SU-DHL-6 (cell line): ENCODE measurements at regions not wholly inside any gene's neighbourhood (a gene's known extent, or its start where the extent isn't known, plus 50 kb on each side); places are given as distances from the start of the nearest gene placed in this dataset.

Source experiments
- H2AFZ ChIP-seq: fragments of 200-600 bp; sonication (generic); 2 replicates; pipeline ENCODE4 v1.6.1; 2014; ENCODE audit warnings: low read depth, mild to moderate bottlenecking, moderate library complexity, mixed read lengths, antibody characterized with exemption, low read length; ENCODE audit not compliant: severe bottlenecking
- H3F3A ChIP-seq: fragments of 200-600 bp; shearing (Covaris generic); 2 replicates; pipeline ENCODE4 v1.6.0; 2016; ENCODE audit warnings: antibody characterized with exemption, mild to moderate bottlenecking; ENCODE audit not compliant: insufficient read depth
- H3K27ac ChIP-seq: fragments of 200-600 bp; sonication (generic); 2 replicates; pipeline ENCODE4 v1.5.1; 2016; ENCODE audit warnings: low read depth, mild to moderate bottlenecking, low read length, moderate library complexity, mixed read lengths
- H3K27me3 ChIP-seq: fragments of 200-600 bp; sonication (generic), shearing (Covaris generic); 2 replicates; pipeline ENCODE4 v1.6.0; 2014; ENCODE audit warnings: mild to moderate bottlenecking, low read length
- H3K36me3 ChIP-seq: fragments of 200-600 bp; sonication (generic); 2 replicates; pipeline ENCODE4 v1.6.1; 2014; ENCODE audit warnings: mild to moderate bottlenecking, low read length, mixed read lengths
- H3K4me2 ChIP-seq: fragments of 300-600, 200-600 bp; shearing (Covaris generic), sonication (generic); 2 replicates; pipeline ENCODE4 v1.6.0; 2014; ENCODE audit warnings: low read length, low read depth, mild to moderate bottlenecking; ENCODE audit not compliant: poor library complexity, severe bottlenecking
- H3K4me3 ChIP-seq: fragments of 200-600 bp; sonication (generic); 2 replicates; pipeline ENCODE4 v1.5.1; 2014; ENCODE audit warnings: antibody characterized with exemption, low read length, mild to moderate bottlenecking, mixed read lengths; ENCODE audit not compliant: insufficient read depth, poor library complexity, severe bottlenecking
- H3K79me2 ChIP-seq: fragments of 200-600 bp; sonication (generic); 2 replicates; pipeline ENCODE4 v1.6.1; 2014; ENCODE audit warnings: mild to moderate bottlenecking, low read length, moderate library complexity; ENCODE audit not compliant: insufficient read depth
- H3K9ac ChIP-seq: fragments of 200-600 bp; sonication (generic); 2 replicates; pipeline ENCODE4 v1.7.0; 2014; ENCODE audit warnings: mild to moderate bottlenecking, low read length
- H3K9me2 ChIP-seq: fragments of 200-600 bp; sonication (generic); replicated peaks from 2 replicates; pipeline ENCODE4 v1.6.1; 2014; ENCODE audit warnings: low read length; ENCODE audit not compliant: insufficient read depth
- H3K9me3 ChIP-seq: fragments of 200-600 bp; sonication (generic); 2 replicates; pipeline ENCODE4 v1.6.1; 2014; ENCODE audit warnings: low read length, mixed read lengths; ENCODE audit not compliant: insufficient read depth
- H4K20me1 ChIP-seq: fragments of 200-600 bp; sonication (generic); 2 replicates; pipeline ENCODE4 v1.6.1; 2014; ENCODE audit warnings: low read depth, mild to moderate bottlenecking, antibody characterized with exemption, low read length, moderate library complexity, mixed read lengths
- EZH2phosphoT487 ChIP-seq: fragments of 200-600 bp; sonication (generic), shearing (Covaris generic); conservative IDR thresholded peaks from 2 replicates; pipeline ENCODE4 v1.6.1; 2018; ENCODE audit warnings: mild to moderate bottlenecking, antibody characterized with exemption, low read length, moderate library complexity, mixed read lengths
- TF ChIP-seq, protein P1 (sequence below): fragments of 200-600 bp; sonication (generic); IDR thresholded peaks from one replicate; pipeline ENCODE4 v1.5.1; 2017; ENCODE audit warnings: antibody characterized with exemption, mild to moderate bottlenecking, low read length, moderate library complexity; ENCODE audit not compliant: insufficient read depth, poor library complexity, severe bottlenecking

GRCh38 chr4:177595386-177595785 is 153.1 kb upstream of the AGA start:
- H3K36me3 ChIP-seq = no peaks in the 10 kb centered on the region
- no peaks in the 10 kb centered on the region for H4K20me1 ChIP-seq
- H2AFZ ChIP-seq = no peak overlapping the region
- H3K27me3 ChIP-seq = no peaks in the 10 kb centered on the region
- no peaks in the 10 kb centered on the region for H3K9me3 ChIP-seq
- no peak overlapping the region for H3K9ac ChIP-seq
- H3K4me2 ChIP-seq = no peak overlapping the region
- H3F3A ChIP-seq = no peaks in the 10 kb centered on the region
- no peak overlapping the region for H3K4me3 ChIP-seq
- H3K79me2 ChIP-seq = no peaks in the 10 kb centered on the region
- TF ChIP-seq EZH2phosphoT487 = no peak
- TF ChIP-seq, protein P1, sequence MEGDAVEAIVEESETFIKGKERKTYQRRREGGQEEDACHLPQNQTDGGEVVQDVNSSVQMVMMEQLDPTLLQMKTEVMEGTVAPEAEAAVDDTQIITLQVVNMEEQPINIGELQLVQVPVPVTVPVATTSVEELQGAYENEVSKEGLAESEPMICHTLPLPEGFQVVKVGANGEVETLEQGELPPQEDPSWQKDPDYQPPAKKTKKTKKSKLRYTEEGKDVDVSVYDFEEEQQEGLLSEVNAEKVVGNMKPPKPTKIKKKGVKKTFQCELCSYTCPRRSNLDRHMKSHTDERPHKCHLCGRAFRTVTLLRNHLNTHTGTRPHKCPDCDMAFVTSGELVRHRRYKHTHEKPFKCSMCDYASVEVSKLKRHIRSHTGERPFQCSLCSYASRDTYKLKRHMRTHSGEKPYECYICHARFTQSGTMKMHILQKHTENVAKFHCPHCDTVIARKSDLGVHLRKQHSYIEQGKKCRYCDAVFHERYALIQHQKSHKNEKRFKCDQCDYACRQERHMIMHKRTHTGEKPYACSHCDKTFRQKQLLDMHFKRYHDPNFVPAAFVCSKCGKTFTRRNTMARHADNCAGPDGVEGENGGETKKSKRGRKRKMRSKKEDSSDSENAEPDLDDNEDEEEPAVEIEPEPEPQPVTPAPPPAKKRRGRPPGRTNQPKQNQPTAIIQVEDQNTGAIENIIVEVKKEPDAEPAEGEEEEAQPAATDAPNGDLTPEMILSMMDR = no peak
- H3K9me2 ChIP-seq = no peaks in the 10 kb centered on the region
- no peak overlapping the region for H3K27ac ChIP-seq

DNA sequence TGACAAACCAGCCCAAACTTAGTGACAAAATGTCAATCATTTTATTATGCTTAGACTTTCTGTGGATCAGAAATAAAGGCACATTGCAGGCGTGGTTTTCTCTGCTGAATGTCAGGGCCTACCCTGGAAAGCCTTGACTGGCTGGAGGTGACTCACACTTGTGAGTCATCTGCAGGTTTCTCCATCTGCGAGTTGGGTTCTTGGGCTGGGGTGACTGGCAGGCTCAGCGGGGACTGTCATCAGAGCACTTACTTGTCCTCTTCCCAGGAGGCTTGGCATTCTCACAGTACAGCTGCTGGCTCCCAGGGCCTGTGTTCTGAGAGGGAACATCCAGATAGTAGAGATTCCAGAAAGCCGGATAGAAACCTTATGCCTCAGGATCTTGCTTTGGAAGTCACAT is 153.8 kb upstream of the AGA start:
- no peak overlapping the region for H3K4me2 ChIP-seq
- no peak overlapping the region for H3K4me3 ChIP-seq
- H3F3A ChIP-seq = no peaks in the 10 kb centered on the region
- H3K36me3 ChIP-seq = no peaks in the 10 kb centered on the region
- no peaks in the 10 kb centered on the region for H3K9me3 ChIP-seq
- H3K27me3 ChIP-seq = no peaks in the 10 kb centered on the region
- H3K9ac ChIP-seq = no peak overlapping the region
- no peak overlapping the region for H2AFZ ChIP-seq
- H3K79me2 ChIP-seq = no peaks in the 10 kb centered on the region
- H4K20me1 ChIP-seq = no peaks in the 10 kb centered on the region
- no peak overlapping the region for H3K27ac ChIP-seq
- no peaks in the 10 kb centered on the region for H3K9me2 ChIP-seq
- no peak for TF ChIP-seq EZH2phosphoT487
- TF ChIP-seq, protein P1 = no peak

GRCh38 chr4:177596991-177597390 is 154.8 kb upstream of the AGA start:
- Histone ChIP-seq H2AFZ (no peak overlapping the region), H3F3A (no peaks in the 10 kb centered on the region), H3K9ac (no peak overlapping the region), H3K36me3 (no peaks in the 10 kb centered on the region), H3K79me2 (no peaks in the 10 kb centered on the region), H3K27ac (no peak overlapping the region), H3K27me3 (no peaks in the 10 kb centered on the region), H3K9me3 (no peaks in the 10 kb centered on the region), H3K9me2 (no peaks in the 10 kb centered on the region), H4K20me1 (no peaks in the 10 kb centered on the region), H3K4me3 (no peak overlapping the region), H3K4me2 (no peak overlapping the region)
- TF ChIP-seq, protein P1 = no peak
- TF ChIP-seq EZH2phosphoT487 = no peak

DNA sequence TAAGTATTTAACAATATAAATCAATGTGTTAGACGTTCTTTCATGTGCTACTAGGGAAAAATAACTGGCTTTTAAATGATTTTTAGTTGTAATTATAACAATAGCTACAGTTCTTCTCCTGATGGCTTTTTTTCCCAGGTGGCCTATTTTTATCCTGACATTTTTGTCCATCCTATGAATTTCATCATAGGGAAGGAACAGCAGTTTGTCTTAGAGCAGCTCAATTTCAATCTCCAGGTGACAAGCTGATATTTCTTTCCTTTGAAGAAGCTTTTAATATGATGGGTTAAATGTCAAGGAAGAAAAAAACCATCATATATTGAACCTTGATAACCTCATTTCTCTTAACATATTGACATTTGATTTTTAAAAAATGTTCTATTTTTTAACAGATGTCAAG is 163.0 kb upstream of the AGA start:
- H3K9ac ChIP-seq = no peak overlapping the region
- H3K4me2 ChIP-seq = no peak overlapping the region
- no peak for TF ChIP-seq EZH2phosphoT487
- TF ChIP-seq, protein P1 = no peak
- no peaks in the 10 kb centered on the region for H4K20me1 ChIP-seq
- no peaks in the 10 kb centered on the region for H3K9me3 ChIP-seq
- no peaks in the 10 kb centered on the region for H3F3A ChIP-seq
- H3K27me3 ChIP-seq = no peaks in the 10 kb centered on the region
- no peak overlapping the region for H3K27ac ChIP-seq
- H3K79me2 ChIP-seq = no peaks in the 10 kb centered on the region
- no peaks in the 10 kb centered on the region for H3K36me3 ChIP-seq
- no peak overlapping the region for H3K4me3 ChIP-seq
- no peak overlapping the region for H2AFZ ChIP-seq
- no peaks in the 10 kb centered on the region for H3K9me2 ChIP-seq
